Fibroblast of skin of back (primary cell): ENCODE measurements at regions not wholly inside any gene's neighbourhood (a gene's known extent, or its start where the extent isn't known, plus 50 kb on each side); places are given as distances from the start of the nearest gene placed in this dataset.
"Not testable (repeated sequence)": the region's sequence is repeated elsewhere in the genome, so short reads cannot be mapped to it uniquely, and the experiment has no call there.

Experiments used
- DNase-seq: peaks from one replicate; pipeline ENCODE4 v3.0.0-alpha.2; 2013

DNA sequence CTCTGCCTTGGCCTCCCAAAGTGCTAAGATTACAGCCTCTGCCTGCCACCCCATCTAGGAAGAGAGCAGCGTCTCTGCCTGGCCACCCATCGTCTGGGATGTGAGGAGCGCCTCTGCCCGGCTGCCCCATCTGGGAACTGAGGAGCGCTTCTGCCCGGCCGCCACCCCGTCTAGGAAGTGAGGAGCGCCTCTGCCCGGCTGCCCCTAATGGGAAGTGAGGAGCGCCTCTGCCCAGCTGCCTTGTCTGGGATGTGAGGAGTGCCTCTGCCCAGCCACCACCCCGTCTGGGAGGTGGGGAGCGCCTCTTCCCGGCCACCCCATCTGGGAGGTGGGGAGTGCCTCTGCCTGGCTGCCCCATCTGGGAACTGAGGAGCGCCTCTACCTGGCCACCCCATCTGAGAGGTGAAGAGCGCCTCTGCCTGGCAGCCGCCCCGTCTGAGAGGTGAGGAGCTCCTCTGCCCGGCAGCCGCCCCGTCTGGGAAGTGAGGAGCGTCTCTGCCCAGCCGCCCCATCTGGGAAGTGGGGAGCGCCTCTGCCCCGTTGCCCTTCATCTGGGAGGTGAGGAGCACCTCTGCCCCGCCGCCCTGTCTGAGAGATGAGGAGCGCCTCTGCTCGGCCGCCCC, 481.0 kb upstream of the GNPDA2 start:
- not testable (repeated sequence) for DNase-seq

DNA sequence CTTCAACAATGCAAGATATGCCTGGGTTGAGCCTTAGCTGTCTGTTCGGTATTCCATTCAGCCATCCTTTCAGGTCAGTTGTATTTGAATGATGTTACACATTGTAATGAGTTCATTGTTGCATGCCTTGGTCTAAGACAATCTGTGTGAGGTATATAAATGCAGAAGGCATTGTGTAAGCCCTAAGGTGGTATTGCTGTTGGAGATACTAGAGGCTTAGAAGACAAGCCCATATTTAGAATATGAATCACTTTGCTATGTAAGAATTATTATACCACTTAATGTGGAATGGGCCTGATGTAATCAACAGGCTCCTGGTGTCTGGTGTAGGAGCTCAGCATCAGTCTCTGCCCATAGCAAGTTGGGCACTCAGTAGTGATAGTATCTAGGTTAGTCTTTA, 473.4 kb upstream of the GNPDA2 start:
- DNase-seq = no peak

DNA sequence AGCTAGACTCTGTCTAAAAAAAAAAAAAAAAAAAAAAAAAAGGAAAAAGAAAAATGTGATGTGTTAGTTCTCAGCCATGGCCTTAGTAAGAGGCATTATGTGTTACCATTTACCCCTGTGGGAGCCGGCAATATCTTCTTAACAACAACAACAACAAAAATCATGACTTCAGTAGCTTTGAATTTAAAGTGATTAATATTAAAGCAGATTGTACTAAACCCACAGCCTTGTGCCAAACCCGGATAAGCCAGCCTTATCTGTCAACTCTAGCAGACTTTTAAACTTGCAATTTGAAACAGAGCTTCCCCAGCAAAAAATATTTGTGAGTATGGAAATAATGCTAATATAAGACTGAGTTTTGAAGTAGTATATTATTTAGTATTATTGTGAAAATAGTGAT, 462.1 kb upstream of the GNPDA2 start:
- no peak for DNase-seq

DNA sequence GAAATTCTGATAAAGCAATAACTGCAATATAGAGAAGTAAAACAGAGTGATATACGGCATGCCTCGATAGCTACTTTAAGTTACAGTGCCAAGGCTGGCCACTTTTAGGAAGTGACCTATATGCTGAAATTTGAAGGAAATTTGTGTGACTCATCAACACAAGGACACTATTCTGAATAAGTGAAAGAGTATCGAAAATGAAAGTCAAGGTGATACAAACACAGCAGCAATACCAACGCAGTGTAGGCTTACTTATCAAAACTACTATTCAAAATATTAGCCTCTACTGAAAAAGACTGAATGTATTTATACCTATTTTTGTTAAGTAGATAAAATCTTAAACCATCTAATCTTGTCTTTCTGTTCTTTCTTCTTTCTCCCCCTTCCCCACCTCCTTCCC, 459.9 kb upstream of the GNPDA2 start:
- no peak for DNase-seq

DNA sequence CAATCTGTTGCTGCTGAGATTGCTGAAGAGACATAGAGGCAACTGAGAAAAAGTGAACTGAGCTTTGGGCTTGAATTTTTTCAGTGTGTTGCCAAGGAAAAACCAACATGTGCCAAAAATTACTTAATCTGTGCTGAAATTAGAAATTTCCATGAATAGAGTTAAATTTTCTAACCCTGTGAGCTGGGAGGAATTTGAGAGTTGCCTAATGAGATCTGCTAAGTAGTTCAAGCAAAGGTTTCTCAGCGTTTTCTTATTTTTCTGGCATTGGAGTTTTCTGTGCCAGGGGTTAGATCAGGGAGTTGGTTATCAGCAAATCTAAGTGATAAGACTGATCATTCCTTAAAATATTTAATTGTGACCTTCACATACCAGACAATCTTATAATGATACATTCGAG, 457.5 kb upstream of the GNPDA2 start:
- no peak for DNase-seq

DNA sequence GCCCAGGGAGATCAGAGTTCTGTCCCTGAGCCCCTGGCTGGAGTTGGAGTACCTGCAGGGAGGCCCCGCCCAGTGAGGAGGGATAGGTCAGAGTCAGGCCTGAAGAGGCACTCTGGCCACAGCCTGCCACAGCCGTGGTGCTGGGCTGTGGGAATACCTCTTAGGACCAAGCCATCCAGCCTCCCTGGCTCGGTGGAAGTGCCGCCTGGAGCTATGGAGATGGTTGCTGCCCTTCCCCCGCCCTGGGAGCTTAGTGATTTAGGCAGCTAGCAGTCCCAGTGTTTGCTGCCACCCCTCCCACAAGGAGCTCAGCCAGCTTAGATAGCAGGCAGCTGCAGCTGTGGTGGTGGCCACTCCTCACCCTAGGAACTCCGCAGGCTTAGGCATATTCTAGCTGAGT, 446.3 kb upstream of the GNPDA2 start:
- DNase-seq = no peak

DNA sequence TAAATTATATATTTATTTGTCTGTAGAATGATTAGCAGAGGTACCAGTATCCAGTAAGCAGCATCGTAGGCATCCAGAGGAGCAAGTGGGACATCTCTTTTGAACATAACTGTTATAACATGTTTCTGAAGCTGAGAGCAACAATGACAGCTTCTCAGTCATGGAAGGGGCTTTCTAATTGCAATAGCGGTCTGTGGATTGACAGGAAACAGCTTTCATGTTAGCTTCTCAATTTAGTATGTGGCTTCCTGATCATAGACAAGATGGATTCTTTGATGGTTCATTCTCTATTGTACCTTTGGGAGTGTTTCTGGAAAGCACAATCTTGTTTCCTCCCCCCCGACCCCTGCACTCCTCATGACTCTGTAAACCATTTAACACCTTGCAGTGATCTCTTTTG, 434.6 kb upstream of the GNPDA2 start:
- DNase-seq = no peak

DNA sequence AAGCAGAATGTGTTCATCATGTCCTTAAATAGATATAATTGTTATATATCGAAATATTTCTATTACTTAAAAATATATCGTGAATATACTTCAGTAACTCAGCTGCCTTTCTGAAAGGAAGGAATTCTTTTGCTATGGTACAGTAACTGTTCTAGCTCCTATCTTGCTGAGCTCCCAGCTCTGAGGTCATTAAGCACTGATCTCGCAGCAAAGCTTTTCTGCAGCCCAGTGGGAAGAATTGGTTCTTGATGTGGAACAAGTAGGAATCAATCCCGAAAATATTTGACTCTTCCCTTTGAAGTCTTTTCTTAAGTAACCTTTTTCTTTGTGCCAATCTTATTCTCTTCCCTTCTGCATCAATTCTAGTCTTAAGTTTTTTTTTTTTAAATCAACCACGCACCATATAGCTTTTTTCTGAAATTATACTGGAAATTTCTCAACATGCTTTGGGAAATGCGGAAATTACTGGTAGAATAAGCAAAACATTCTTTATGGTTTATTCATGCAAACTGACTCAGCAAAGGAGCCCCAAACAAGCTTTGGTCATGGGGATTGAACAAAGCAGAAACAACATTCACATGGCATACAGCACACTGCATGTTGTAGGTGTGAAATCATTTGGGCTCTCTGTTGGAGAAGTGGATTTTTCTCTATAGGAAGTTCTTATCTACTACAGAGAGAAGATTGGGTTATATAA, 428.9 kb upstream of the GNPDA2 start:
- peak; percentile 20 for DNase-seq

DNA sequence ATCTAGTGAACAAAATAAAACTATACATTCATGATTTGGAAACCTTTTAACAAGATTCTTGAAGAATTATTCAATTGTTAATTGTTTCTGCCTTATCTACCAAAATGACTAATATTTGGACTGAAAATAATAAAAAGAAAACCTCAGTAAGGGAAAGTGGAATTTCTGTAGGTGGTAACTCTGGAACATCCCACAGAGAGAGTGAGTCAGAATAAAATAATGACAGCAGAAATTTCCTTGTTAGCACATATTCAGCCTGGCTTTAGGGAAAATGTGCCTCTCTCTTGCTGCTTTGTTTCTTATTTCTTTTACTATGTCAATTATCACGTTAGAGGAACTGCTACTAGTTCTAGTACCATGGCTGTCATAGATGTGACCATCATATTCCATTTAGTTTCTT, 421.5 kb upstream of the GNPDA2 start:
- peak; percentile 8 for DNase-seq

DNA sequence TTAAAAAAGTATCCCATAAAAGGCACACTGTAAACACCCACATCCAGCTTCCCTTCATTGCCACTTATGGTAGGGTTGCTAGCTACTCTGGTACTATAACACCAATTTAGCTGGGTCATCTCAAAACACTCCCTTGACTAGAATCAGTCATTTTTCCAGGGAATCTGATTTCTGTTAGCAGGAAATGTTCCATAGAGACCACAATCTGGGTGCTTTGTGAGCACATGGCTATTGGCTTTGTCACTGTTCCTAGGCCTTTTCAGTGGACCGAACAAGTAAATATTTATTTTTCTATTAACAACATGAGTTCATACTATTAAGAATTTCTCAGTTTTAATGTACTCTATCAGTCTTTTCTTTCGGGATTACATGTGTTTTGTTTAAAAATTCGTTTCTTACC, 404.7 kb upstream of the GNPDA2 start:
- no peak for DNase-seq

DNA sequence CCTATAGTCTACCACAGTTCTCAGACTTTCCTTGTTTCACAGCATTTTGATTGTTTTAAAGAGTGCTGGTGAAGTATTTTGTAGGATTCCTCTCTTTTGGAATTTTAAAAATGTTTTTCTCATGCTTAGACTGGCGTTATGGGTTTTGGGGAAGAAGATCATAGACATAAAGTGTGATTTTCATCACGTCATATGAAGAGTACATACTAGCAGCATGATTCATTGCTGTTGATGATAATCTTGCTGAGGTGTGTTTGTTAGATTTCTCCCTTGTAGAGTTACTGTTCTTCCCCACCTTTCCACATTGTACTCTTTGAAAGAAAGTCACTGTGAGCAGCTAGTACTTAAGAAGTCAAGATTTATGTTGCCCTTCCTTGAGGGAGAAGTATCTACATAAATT, 396.1 kb upstream of the GNPDA2 start:
- no peak for DNase-seq

DNA sequence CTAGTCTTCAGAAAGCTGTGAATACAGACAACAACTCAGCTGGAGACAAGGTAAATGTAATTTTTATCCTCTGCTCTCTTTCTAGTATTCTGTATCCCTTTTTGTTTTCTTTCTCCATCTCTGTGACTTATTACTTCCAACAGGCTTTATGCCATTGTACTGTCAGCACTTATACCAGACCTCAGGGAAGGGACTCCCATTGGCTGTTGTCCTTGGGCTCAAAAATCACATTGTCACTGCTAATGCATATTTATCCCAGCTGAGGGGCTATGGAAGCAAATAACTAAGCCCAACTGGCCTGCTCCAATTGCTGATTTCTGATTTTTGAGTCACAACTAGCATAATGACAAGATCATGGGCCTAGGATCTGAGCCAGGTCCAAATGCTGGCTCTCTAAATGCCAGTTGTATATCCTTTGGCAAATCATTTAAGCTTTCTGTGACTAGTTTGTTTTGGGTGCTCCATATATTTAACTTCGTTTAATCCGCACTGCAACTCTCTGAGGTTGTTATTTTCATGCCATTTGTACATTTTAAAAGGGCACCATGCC, 395.1 kb upstream of the GNPDA2 start:
- DNase-seq = no peak

DNA sequence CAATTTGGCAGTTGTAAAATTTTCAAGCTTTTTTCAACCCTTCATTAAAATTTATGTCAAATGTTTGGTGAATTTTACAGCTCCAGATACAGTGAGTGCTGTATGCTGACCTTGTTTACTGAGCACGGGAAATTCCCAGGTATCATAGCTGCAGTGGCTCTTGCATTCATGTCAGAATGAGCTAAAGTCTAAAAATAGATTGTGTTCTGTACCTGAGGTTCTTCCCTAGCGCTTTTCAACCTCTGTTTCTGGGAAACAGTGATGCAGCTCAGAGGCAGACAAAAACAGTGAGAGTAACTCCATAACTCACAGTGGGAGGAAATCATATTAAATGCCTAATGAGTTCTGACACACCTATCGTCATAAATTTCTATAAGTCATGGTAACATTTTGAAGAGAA, 393.8 kb upstream of the GNPDA2 start:
- DNase-seq = no peak

DNA sequence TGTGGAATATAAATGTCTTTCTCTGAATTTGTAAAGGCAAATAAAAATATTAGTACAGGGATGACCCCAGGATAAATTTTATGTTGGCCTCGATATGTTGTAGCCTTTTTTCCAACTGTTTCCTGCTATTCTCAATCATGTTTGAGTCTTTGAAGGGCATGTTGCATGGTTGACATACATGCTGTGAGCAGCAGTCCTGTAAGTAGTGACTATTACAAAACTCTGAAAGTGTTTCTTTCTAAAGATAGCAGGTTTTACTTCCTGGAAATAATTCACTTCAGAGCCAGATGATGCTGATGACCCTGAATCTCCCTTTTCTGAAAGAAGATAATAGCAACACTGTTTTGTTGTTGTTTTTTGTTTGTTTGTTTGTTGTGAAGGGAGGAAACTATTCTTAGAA, 393.0 kb upstream of the GNPDA2 start:
- DNase-seq = no peak

DNA sequence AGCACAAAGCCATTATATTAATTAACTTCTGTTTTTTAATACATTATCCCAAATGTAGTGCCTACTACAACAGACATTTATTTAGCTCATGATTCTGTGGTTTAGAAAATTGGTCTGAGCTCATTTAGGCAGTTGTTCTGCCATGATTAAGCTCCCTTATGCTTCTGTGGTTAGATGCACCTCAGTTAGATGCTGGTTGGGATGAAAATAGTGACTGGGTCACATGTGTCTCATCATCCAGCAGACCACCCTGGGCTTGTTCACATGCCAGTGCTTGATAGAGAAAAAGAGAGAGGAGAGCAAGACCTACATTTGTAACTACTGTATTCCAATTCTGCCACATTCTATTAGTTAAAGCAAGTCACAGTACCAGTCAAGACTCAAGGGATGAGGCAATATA, 376.4 kb upstream of the GNPDA2 start:
- DNase-seq = no peak

DNA sequence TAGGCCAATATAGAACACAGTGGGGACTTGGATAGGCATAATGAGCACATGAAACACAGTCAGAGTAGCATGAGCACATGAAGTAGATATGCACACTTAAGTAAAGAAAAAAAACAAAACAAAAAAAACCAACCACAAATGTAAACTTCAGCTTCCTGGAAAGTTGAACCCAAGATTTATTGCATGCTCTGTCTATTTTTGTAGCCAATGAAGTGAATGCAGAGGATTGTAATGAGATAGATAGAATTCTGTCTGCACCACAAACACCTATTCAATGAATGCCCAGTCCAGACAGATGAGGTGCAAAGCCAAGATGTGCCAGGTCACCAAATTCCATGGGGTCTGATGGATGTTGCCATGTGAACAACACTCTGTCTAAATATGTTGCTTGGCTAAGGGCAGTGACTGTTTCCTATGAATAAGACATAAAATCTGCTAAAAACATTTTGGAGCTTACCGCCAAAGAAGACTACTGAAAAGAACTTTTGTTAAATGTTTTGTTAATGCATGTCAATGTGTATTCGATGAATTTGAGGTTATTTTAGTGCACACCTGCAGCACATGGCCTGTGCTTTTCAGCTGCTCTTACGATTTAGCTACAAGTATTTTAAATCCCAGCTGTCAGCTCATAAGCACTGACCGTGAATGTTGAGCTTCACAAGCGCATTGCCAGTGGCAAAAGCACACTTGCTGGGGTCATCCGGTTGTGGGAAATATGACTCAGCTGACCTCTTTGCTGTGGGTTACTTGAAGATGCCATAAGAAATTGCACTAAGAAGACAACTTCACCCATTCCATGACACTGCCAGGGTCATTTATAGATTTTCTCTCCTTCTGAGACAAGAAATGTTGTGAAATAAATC, 374.8 kb upstream of the GNPDA2 start:
- DNase-seq = no peak

DNA sequence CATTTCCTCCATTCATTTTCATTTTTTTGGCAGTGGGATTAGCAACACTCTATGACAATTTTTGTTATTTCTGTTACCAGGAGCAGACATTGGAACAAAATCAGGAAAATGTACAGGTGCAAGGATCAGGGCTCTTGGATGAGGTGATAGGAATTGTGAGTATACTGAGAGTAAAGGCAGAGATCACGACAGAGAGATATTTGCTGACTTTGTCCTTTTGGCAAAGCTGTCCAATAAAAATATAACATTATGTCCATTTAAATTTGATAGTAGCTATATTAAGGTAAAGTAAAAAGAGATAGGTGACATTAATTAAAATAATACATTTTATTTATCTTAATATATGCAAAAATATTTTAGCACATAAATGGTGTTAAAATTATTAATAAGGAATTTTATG, 373.1 kb upstream of the GNPDA2 start:
- DNase-seq = no peak

DNA sequence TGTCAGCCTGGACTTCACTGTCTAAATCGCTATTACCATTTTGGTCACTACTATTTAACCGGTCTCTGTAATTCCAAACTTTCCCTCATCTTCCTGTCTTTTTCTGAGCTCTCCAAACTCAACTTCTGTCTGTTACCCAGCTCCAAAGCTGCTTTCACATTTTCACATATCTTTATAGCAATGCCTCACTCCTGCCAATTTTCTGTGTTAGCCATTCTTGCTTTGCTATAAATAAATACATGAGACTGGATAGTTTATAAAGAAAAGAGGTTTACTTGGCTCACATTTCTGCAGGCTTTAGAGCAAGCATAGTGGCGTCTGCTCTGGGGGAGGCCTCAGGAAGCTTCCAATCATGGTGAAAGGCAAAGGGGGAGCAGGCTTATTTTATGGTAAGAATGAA, 368.3 kb upstream of the GNPDA2 start:
- DNase-seq = no peak

DNA sequence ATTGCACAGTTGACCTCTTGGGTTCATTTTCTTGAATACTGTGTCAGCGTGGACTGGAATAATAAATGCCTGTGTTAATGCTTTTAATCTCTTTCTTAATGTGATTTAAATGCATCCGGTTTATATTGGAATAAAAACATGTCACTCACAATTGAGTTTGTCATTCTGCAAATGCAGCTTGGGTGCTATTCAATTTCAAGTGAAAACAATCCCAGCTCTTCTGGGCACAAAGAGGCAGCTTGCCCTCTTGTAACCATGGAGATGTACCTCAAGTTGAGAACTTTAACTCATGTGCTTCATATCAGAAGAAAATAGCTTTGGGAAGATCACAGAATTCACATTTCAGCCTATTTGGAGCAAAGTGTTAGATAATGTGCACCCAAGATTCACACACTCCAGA, 355.7 kb upstream of the GNPDA2 start:
- no peak for DNase-seq

DNA sequence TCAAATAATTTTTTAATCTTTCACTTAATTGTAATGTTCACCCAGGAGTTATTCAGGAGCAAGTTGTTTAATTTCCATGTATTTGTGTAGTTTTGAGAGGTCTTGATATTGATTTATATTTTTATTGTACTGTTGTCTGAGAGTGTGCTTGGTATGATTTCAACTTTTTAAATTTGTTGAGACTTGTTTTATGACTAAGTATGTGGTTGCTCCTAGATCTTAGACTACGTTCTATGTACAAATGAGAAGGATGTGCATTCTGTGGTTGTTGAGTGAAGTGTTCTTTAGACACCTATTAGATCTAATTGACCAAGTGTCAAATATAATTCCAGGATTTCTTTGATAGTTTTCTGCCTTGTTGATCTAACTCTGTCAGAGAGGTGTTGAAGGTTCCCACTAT, 353.3 kb upstream of the GNPDA2 start:
- DNase-seq = no peak

DNA sequence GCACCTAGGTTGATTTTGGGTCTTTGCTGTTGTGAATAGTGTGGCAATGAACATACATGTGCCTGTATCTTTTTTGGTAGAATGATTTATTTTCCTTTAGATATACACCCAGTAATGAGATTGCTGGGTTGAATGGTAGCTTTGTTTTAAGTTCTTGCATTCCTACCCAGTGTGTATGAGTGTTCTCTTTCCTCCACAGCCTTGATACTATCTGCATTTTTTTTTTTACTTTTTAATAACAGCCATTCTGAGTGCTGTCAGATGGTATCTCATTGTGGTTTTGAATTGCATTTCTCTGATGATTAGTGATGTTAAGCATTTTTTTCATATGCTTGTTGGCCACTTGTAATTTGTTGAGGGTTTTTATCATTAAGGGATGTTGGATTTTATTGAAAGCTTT, 351.8 kb upstream of the GNPDA2 start:
- DNase-seq = no peak

DNA sequence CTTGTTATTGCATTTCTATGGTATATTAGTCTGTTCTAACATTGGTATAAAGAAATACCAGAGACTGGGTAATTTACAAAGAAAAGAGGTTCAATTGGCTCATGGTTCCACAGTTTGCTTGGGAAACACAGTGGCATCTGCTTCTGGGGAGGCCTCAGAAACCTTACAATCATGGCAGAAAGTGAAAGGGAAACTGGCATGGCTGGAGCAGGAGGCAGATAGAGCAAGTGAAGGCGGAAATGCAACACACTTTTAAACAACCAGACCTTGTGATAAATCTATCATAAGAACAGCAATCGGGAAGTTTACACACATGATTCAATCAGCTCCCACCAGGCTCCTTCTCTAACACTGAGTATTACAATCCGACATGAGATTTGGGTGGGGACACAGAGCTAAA, 346.6 kb upstream of the GNPDA2 start:
- no peak for DNase-seq

DNA sequence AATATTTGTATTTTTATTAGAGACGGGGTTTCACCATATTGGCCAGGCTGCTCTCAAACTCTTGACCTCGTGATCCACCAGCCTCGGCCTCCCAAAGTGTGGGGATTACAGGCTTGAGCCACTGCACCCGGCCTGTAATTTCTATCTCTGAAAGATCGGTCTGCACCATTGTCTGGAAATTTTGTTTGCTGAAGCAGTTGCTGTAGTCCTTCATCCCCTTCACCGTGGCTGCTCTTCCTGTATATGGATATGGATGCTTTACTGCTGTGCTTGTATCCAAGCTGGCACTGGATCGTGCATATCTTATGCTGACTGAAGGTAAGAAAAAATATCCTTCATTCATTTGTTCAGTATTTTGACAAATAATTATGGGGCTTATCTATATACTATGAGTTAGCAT, 338.4 kb upstream of the GNPDA2 start:
- no peak for DNase-seq

DNA sequence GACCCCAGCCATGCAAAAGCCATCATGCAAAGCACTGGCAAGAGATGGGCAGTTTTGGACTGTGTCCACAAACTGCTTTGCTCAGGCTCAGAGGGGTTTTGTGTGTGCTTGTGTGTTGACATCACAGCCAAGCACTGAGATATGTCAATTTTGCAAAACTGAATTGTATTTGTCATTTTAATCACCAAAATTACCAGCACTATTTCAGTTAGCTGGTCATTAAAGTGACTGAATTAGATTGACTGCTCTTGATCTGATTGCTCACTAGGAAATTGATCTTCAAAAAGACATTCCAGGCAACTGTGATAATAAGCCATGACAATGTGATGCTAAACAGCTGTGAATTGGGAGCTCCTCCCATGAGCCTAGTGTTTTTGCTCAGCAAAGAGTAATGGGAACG, 337.3 kb upstream of the GNPDA2 start:
- no peak for DNase-seq
